ENCODE measurements at regions not wholly inside any gene's neighbourhood (a gene's known extent, or its start where the extent isn't known, plus 50 kb on each side); places are given as distances from the start of the nearest gene placed in this dataset.
"Not testable (repeated sequence)": the region's sequence is repeated elsewhere in the genome, so short reads cannot be mapped to it uniquely, and the experiment has no call there.

DNA sequence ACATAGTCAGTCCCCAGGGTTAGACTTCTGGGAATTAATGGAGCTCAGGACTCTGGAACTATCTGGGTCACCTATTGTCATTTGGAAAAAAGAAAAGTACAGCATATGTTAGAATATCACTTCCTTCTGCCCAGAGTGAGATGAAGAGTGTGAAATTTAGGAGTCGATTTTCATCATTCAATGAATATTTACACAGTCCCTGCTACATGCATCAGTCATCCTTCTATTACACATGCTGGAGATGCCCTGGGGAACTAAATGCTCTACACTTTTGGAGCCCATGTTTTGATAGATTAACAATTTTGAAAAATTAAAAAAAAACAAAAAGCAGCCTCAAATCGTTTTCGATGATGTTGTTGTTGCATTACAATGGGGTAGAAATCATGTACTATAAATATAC lies 315.4 kb downstream of the ALDH8A1 start:
- no peak for DNase-seq (ENCODE audit: low spot score)
- ATAC-seq (ENCODE audit: low FRiP score), result no peak
- TF ChIP-seq, protein P1, sequence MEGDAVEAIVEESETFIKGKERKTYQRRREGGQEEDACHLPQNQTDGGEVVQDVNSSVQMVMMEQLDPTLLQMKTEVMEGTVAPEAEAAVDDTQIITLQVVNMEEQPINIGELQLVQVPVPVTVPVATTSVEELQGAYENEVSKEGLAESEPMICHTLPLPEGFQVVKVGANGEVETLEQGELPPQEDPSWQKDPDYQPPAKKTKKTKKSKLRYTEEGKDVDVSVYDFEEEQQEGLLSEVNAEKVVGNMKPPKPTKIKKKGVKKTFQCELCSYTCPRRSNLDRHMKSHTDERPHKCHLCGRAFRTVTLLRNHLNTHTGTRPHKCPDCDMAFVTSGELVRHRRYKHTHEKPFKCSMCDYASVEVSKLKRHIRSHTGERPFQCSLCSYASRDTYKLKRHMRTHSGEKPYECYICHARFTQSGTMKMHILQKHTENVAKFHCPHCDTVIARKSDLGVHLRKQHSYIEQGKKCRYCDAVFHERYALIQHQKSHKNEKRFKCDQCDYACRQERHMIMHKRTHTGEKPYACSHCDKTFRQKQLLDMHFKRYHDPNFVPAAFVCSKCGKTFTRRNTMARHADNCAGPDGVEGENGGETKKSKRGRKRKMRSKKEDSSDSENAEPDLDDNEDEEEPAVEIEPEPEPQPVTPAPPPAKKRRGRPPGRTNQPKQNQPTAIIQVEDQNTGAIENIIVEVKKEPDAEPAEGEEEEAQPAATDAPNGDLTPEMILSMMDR (IDR thresholded peaks at IDR 0.05), result no peak

DNA sequence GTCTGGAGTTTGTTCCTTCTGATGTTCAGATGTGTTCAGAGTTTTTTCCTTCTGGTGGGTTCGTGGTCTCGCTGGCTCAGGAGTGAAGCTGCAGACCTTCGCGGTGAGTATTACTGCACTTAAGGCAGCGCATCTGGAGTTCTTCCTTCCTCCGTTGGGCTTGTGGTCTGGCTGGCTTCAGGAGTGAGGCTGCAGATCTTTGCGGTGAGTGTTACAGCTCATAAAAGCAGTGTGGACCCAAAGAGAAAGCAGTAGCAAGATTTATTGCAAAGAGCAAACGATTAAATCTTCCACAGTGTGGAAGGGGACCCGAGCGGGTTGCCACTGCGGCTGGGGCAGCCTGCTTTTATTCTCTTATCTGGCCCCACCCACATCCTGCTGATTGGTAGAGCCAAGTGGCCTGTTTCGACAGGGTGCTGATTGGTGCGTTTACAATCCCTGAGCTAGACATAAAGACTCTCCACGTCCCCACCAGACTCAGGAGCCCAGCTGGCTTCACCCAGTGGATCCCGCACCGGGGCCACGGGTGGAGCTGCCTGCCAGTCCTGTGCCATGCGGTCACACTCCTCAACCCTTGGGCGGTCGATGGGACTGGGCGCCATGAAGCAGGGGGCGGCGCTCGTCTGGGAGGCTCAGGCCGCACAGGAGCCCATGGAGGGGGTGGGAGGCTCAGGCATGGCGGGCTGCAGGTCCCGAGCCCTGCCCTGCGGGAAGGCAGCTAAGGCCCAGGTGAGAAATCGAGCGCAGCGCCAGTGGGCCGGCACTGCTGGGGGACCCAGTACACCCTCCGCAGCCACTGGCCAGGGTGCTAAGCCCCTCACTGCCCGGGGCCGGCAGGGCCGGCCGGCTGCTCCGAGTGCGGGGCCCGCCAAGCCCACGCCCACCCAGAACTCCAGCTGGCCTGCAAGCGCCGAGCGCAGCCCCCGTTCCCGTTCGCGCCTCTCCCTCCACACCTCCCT lies 315.3 kb upstream of the SGK1 start:
- ATAC-seq (ENCODE audit: low FRiP score); DNase-seq (ENCODE audit: low spot score): not testable (repeated sequence)

DNA sequence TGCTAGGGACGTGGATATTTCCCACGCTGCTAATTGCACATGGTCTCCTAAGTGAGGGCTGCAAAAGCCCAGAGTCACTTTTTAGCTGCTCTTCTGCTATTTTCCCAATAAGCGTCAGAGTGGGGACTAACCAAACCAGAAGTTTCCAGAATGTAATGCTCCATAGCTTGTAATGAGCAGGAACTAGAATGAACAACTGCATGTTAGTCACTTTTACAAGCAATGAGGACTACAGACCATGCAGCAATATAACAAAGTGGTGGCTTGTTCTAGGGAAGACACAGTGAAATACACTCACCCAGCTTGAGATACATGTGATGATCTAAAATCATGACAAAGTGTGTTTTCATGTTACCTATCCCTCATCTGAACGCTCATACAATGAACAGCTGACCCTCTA lies 314.1 kb upstream of the SGK1 start:
- TF ChIP-seq, protein P1 (IDR thresholded peaks at IDR 0.05), result no peak
- DNase-seq (ENCODE audit: low spot score), result no peak
- no peak for ATAC-seq (ENCODE audit: low FRiP score)

DNA sequence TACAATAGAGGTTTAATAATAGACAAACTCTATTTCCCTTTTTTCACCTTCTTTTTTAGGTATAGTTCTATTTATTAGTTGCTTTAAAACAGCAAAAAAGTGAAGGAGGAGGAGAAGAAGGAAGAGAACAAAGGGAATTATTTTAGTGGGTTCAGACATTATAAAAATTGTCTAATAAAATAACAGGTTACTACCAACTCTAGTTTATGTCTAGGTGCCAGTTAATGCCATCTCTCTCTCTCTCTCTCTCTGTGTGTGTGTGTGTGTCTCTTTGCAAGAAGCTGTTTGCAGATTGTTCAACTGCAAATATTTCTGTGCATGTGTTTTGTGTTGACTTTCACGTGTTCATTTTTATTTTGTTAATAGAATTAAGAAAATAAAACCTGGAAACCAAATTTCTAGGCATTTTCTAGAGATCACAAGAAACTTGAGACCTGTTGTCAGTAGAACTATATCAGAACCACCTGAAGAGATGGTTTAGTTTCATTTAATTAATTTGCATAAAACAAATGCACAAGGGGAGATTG lies 313.5 kb upstream of the SGK1 start:
- DNase-seq (ENCODE audit: low spot score), result no peak
- TF ChIP-seq, protein P1 (IDR thresholded peaks at IDR 0.05), result no peak
- ATAC-seq (ENCODE audit: low FRiP score), result no peak

DNA sequence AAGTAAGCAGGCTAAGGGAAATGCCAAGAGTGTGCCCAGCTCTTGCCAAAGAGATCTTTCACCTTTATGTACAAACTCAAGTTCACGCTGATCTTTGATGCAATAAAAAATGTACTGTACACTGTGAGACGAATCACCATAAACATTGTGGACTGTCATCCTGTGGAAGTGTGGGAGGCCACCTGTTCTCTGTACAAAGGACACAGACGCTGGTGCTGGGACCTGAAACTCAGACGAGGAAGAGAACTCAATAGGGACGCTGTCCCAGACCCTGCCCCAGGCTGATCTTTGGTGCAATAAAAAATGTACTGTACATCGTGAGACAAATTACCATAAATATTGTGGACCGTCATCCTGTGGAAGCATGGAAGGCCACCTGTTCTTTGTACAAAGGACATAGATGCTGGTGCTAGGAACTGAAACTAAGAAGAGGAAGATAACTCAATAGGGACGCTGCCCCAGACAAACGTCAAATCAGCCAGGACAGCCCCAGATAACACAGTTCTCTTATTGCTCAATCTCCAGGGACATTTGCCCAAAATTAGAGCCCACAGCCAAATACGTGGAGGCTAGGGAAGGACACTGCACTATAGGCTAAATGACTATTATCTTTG lies 312.7 kb upstream of the SGK1 start:
- DNase-seq (ENCODE audit: low spot score) (no peak), ATAC-seq (ENCODE audit: low FRiP score) (peak; percentile 28)
- TF ChIP-seq, protein P1 (IDR thresholded peaks at IDR 0.05), result no peak

DNA sequence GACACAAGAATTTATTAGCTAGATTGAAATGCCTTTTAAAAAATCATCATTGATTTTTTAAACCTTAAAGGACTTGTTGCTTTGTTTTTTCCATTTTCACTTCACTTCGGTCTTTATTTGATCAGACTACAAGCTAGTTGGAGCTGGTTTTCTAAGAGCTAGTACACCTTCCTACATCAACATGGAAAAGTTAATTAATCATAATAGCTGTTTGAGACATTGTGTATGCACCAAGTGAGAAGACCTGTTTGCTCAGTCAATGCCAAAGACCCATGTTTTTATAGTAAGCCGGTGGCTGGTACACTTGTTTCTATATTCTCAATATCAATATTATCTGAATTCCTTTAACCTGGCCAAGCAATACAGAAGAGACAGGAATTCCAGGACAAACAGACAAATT lies 310.2 kb upstream of the SGK1 start:
- no peak for ATAC-seq (ENCODE audit: low FRiP score)
- DNase-seq (ENCODE audit: low spot score), result no peak
- TF ChIP-seq, protein P1 (IDR thresholded peaks at IDR 0.05), result no peak

DNA sequence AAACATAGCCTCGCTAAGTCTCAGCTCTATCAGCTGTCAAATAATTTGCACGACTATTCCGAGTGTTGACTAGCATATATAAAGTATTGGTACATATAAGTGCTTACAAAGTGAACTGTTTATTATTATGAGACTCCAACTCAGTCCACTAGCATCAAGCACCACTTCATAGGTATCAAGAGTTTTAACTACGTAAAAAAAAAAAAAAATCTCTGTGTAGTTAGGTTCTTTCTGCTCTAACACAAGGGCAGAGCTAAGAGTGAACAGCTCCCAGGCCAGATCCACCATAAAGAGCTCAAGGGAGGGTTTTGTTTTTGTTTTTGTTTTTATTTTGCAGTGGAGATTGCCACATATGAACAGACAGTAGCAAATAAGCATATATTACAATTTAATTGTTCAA lies 309.8 kb upstream of the SGK1 start:
- TF ChIP-seq, protein P1 (IDR thresholded peaks at IDR 0.05), result no peak
- ATAC-seq (ENCODE audit: low FRiP score) (no peak), DNase-seq (ENCODE audit: low spot score) (no peak)
